Astrocyte (in vitro differentiated cells and primary cell): ENCODE measurements at regions not wholly inside any gene's neighbourhood (a gene's known extent, or its start where the extent isn't known, plus 50 kb on each side); places are given as distances from the start of the nearest gene placed in this dataset.

Source experiments
- CTCF ChIP-seq: IDR thresholded peaks from 2 replicates; pipeline ENCODE4 v1.5.1; 2011; ENCODE audit warnings: low read depth, mild to moderate bottlenecking, inconsistent platforms, low read length, moderate library complexity; ENCODE audit not compliant: insufficient read depth
- EZH2 ChIP-seq: IDR thresholded peaks from 2 replicates; pipeline ENCODE4 v1.6.1; 2012; ENCODE audit warnings: mild to moderate bottlenecking, low read length, inconsistent platforms; ENCODE audit not compliant: insufficient read depth

- TF ChIP-seq CTCF (no peak), EZH2 (no peak)
Measured at GRCh38 chr4:89539797-89540711, 232.5 kb upstream of the GPRIN3 start.
